GM19328 (cell line): ENCODE measurements at regions not wholly inside any gene's neighbourhood (a gene's known extent, or its start where the extent isn't known, plus 50 kb on each side); places are given as distances from the start of the nearest gene placed in this dataset.
"Not testable (repeated sequence)": the region's sequence is repeated elsewhere in the genome, so short reads cannot be mapped to it uniquely, and the experiment has no call there.

ENCODE experiments used
- ATAC-seq: cut with Tn5 transposase; IDR thresholded peaks from one replicate; pipeline ENCODE4 v1.9.1; 2021; ENCODE audit warnings: mild to moderate bottlenecking, moderate library complexity; ENCODE audit not compliant: unreplicated experiment

- ATAC-seq: no peak
Observed at GRCh38 chrX:148080593-148080992, 99.5 kb downstream of the FMR1NB start.

GRCh38 chrX:148084611-148085010 lies 103.5 kb downstream of the FMR1NB start:
- ATAC-seq: no peak

GRCh38 chrX:148120151-148120550 lies 139.0 kb downstream of the FMR1NB start:
- ATAC-seq: no peak

- ATAC-seq: no peak
Observed at GRCh38 chrX:148120999-148121623, 140.0 kb downstream of the FMR1NB start.

GRCh38 chrX:148128872-148129505 lies 147.9 kb downstream of the FMR1NB start:
- ATAC-seq: not testable (repeated sequence)

GRCh38 chrX:148133105-148133725 lies 152.1 kb downstream of the FMR1NB start:
- ATAC-seq: no peak

- no peak for ATAC-seq
Observed at GRCh38 chrX:148134578-148134977, 153.4 kb downstream of the FMR1NB start.

GRCh38 chrX:148135738-148136137 lies 154.6 kb downstream of the FMR1NB start:
- no peak for ATAC-seq

GRCh38 chrX:148146121-148146520 lies 165.0 kb downstream of the FMR1NB start:
- no peak for ATAC-seq

- no peak for ATAC-seq
Observed at GRCh38 chrX:148156986-148157385, 175.8 kb downstream of the FMR1NB start.

- ATAC-seq: no peak
Observed at GRCh38 chrX:148159796-148160195, 178.7 kb downstream of the FMR1NB start.

- no peak for ATAC-seq
Observed at GRCh38 chrX:148161701-148162100, 180.6 kb downstream of the FMR1NB start.

- no peak for ATAC-seq
Observed at GRCh38 chrX:148185631-148186030, 204.5 kb downstream of the FMR1NB start.

- ATAC-seq: no peak
Observed at GRCh38 chrX:148192547-148192946, 211.4 kb downstream of the FMR1NB start.

GRCh38 chrX:148193759-148194158 lies 212.6 kb downstream of the FMR1NB start:
- no peak for ATAC-seq

GRCh38 chrX:148203531-148203930 lies 222.4 kb downstream of the FMR1NB start:
- ATAC-seq: no peak

GRCh38 chrX:148204195-148204594 lies 223.1 kb downstream of the FMR1NB start:
- ATAC-seq: no peak

- no peak for ATAC-seq
Observed at GRCh38 chrX:148214786-148215185, 233.6 kb downstream of the FMR1NB start.

GRCh38 chrX:148215726-148216125 lies 234.6 kb downstream of the FMR1NB start:
- ATAC-seq: no peak

GRCh38 chrX:148223361-148223760 lies 242.2 kb downstream of the FMR1NB start:
- ATAC-seq: no peak

- ATAC-seq: no peak
Observed at GRCh38 chrX:148228521-148228920, 247.4 kb downstream of the FMR1NB start.

- ATAC-seq: no peak
Observed at GRCh38 chrX:148229801-148230303, 248.7 kb downstream of the FMR1NB start.
